OCI-LY7 (cell line): ENCODE measurements at regions not wholly inside any gene's neighbourhood (a gene's known extent, or its start where the extent isn't known, plus 50 kb on each side); places are given as distances from the start of the nearest gene placed in this dataset.

Experiments
- BruUV-seq: library from RNA; stranded (reverse); fragments of 400-500 nt; replicated peaks from 2 replicates; lab custom pipeline; 2021; lab: Mats Ljungman, UMichigan
- CTCF ChIA-PET: fragments of 300-600 bp; sonication (Branson Sonifier 250); formaldehyde crosslinking; loops from one replicate; lab custom pipeline; 2022; ENCODE audit warnings: antibody characterized with exemption; ENCODE audit not compliant: unreplicated experiment; lab: Charles Lee
- POLR2A ChIA-PET: fragments of 300-600 bp; sonication (Branson Sonifier 250); formaldehyde crosslinking; loops from one replicate; lab custom pipeline; 2022; ENCODE audit warnings: antibody characterized with exemption; lab: Charles Lee
- DNase-seq: peaks from one replicate; pipeline ENCODE4 v3.0.0-alpha.2; 2015; ENCODE audit warnings: low spot score
- H2AFZ ChIP-seq: fragments of 200-600 bp; sonication (generic), shearing (Covaris generic); 2 replicates; pipeline ENCODE4 v1.6.1; 2014; ENCODE audit warnings: mild to moderate bottlenecking, antibody characterized with exemption, low read length, moderate library complexity
- H3K27ac ChIP-seq: fragments of 200-600 bp; sonication (generic); 2 replicates; pipeline ENCODE4 v1.5.1; 2014; ENCODE audit warnings: mixed run types, low read depth, mild to moderate bottlenecking, moderate library complexity, low read length, inconsistent platforms; ENCODE audit not compliant: poor library complexity, severe bottlenecking
- H3K36me3 ChIP-seq: fragments of 200-600 bp; sonication (generic); 2 replicates; pipeline ENCODE4 v1.6.1; 2014; ENCODE audit warnings: mild to moderate bottlenecking, antibody characterized with exemption, low read length, moderate library complexity, mixed read lengths; ENCODE audit not compliant: insufficient read depth
- H3K4me1 ChIP-seq: fragments of 200-600 bp; sonication (generic); 2 replicates; pipeline ENCODE4 v1.5.1; 2014; ENCODE audit warnings: mild to moderate bottlenecking, low read length; ENCODE audit not compliant: insufficient read depth, poor library complexity, severe bottlenecking
- H3K4me2 ChIP-seq: fragments of 200-600 bp; sonication (generic); 2 replicates; pipeline ENCODE4 v1.6.1; 2014; ENCODE audit warnings: mild to moderate bottlenecking, low read length
- H3K4me3 ChIP-seq: fragments of 200-600 bp; sonication (generic); 2 replicates; pipeline ENCODE4 v1.5.1; 2014; ENCODE audit warnings: mild to moderate bottlenecking, low read depth, low read length; ENCODE audit not compliant: poor library complexity, severe bottlenecking
- H3K79me2 ChIP-seq: fragments of 200-600 bp; sonication (generic); 2 replicates; pipeline ENCODE4 v1.6.1; 2016; ENCODE audit warnings: low read depth, mild to moderate bottlenecking, low read length, moderate library complexity, mixed read lengths; ENCODE audit not compliant: insufficient read depth
- H3K9me2 ChIP-seq: fragments of 200-600 bp; sonication (generic); 2 replicates; pipeline ENCODE4 v1.6.1; 2016; ENCODE audit warnings: mild to moderate bottlenecking, low read length, mixed read lengths; ENCODE audit not compliant: insufficient read depth
- H3K9me3 ChIP-seq: fragments of 200-600 bp; sonication (generic); 2 replicates; pipeline ENCODE4 v1.6.1; 2014; ENCODE audit warnings: mild to moderate bottlenecking, mixed run types, low read length, mixed read lengths
- H4K20me1 ChIP-seq: fragments of 200-600 bp; sonication (generic); 2 replicates; pipeline ENCODE4 v1.6.1; 2014; ENCODE audit warnings: mild to moderate bottlenecking, antibody characterized with exemption, low read length, moderate library complexity, mixed read lengths; ENCODE audit not compliant: insufficient read depth
- EZH2phosphoT487 ChIP-seq: fragments of 200-600 bp; sonication (generic); IDR thresholded peaks from 2 replicates; pipeline ENCODE4 v1.6.1; 2018; ENCODE audit warnings: low read depth, borderline replicate concordance, mild to moderate bottlenecking, mixed run types, antibody characterized with exemption, low read length, moderate library complexity, mixed read lengths
- intact Hi-C: fragments of 100-400 bp; cut with micrococcal nuclease; formaldehyde crosslinking; loops from one replicate; pipeline ENCODE4 v1.10.0; 2022; ENCODE audit not compliant: unreplicated experiment
- TF ChIP-seq, protein P1 (sequence below): fragments of 200-600 bp; sonication (generic); conservative IDR thresholded peaks from 2 replicates; pipeline ENCODE4 v1.5.1; 2014; ENCODE audit warnings: mild to moderate bottlenecking, antibody characterized with exemption, low read length, moderate library complexity, mixed read lengths

DNA sequence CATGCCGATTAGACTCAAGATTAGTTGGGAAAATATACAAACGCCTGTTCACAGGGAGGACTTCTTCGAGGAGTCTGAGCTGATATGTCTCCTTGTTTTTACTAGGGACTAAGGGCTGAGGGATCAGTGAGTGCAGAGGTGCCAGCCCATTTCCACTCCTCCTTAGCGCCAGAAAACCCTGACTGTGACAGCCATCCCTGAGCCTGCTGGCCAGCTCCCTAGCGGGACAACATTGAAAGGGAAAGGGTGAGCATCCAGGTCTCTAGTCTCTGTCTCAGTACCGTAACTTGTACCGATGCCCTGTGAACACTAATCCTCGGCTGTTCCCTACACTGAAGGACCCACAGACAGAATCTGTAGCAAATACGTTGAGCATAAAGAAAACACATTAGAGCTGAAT, 243.4 kb downstream of the WNT5A start:
- no peaks in the 10 kb centered on the region for H4K20me1 ChIP-seq
- no peaks in the 10 kb centered on the region for H3K36me3 ChIP-seq
- ChIA-PET POLR2A (interaction anchor here (0.6 kb wide), 1 partner anchor 28 kb away, joined by 3 read pairs; no protein-coding TSS in a partner anchor), CTCF (no interaction called here)
- BruUV-seq: no TSS peak
- intact Hi-C loops: no loop called here
- H3K79me2 ChIP-seq: no peaks in the 10 kb centered on the region
- no peak for TF ChIP-seq EZH2phosphoT487
- TF ChIP-seq, protein P1, sequence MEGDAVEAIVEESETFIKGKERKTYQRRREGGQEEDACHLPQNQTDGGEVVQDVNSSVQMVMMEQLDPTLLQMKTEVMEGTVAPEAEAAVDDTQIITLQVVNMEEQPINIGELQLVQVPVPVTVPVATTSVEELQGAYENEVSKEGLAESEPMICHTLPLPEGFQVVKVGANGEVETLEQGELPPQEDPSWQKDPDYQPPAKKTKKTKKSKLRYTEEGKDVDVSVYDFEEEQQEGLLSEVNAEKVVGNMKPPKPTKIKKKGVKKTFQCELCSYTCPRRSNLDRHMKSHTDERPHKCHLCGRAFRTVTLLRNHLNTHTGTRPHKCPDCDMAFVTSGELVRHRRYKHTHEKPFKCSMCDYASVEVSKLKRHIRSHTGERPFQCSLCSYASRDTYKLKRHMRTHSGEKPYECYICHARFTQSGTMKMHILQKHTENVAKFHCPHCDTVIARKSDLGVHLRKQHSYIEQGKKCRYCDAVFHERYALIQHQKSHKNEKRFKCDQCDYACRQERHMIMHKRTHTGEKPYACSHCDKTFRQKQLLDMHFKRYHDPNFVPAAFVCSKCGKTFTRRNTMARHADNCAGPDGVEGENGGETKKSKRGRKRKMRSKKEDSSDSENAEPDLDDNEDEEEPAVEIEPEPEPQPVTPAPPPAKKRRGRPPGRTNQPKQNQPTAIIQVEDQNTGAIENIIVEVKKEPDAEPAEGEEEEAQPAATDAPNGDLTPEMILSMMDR: no peak
- no peak overlapping the region for H3K27ac ChIP-seq
- H3K9me3 ChIP-seq: no peaks in the 10 kb centered on the region
- no peak overlapping the region for H3K4me2 ChIP-seq
- no peaks in the 10 kb centered on the region for H3K4me1 ChIP-seq
- no peak for DNase-seq
- H3K9me2 ChIP-seq: no peaks in the 10 kb centered on the region
- H2AFZ ChIP-seq: no peak overlapping the region
- no peak overlapping the region for H3K4me3 ChIP-seq

DNA sequence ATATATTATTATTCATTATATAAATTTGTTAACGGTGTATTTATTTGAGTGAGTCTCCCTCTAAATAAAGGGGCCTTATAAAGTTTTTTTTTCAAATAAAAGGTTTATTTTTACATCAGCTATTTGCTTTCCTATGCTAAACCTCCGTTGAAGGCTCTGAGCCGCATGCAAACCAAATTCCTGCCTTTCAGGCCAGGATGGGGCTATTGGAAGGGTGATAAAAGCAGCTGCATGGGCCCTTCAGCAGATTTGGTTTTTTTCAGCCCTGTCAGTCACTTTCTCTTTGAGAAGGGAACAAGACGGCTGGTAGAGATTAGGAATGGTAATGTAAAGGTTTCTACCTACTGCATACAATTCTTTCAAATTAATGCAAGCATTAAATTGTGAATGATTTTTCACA, 244.2 kb downstream of the WNT5A start:
- Histone ChIP-seq H3K79me2 (no peaks in the 10 kb centered on the region), H3K4me3 (no peak overlapping the region), H3K27ac (no peak overlapping the region), H3K9me2 (no peaks in the 10 kb centered on the region), H2AFZ (no peak overlapping the region), H4K20me1 (no peaks in the 10 kb centered on the region), H3K36me3 (no peaks in the 10 kb centered on the region), H3K4me2 (no peak overlapping the region), H3K9me3 (no peaks in the 10 kb centered on the region), H3K4me1 (no peaks in the 10 kb centered on the region)
- no TSS peak for BruUV-seq
- intact Hi-C loops: no loop called here
- CTCF ChIA-PET: no interaction called here
- POLR2A ChIA-PET: interaction anchor here (0.8 to 0.9 kb wide), 3 partner anchors 15 to 47 kb away, joined by 3 to 4 read pairs (median 3); no protein-coding TSS in a partner anchor
- no peak for DNase-seq
- TF ChIP-seq, protein P1: no peak
- TF ChIP-seq EZH2phosphoT487: no peak

DNA sequence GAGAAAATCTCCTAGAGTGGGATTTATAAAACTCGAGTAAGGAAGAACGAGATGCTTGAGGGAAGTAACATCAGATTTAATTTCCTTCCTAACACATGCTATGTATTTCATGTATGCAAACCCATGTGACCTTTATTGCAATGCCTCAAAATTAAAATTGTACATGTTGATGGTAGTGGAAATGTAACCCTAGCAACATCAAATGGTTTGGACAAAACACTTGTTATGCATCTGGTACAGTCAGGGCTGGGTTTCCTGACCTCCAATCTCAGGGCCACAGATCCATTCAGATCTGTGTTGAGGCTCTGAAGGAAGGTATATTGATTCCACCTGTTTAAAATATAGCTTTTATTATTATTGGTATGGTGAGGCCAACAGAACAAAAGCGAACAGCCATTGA, 246.0 kb downstream of the WNT5A start:
- H4K20me1 ChIP-seq: no peaks in the 10 kb centered on the region
- ChIA-PET POLR2A (interaction anchor here (1.0 kb wide), 1 partner anchor 30 kb away, joined by 3 read pairs; no protein-coding TSS in a partner anchor), CTCF (no interaction called here)
- H3K27ac ChIP-seq: no peak overlapping the region
- no peaks in the 10 kb centered on the region for H3K4me1 ChIP-seq
- no peak overlapping the region for H3K4me2 ChIP-seq
- no peak overlapping the region for H2AFZ ChIP-seq
- H3K79me2 ChIP-seq: no peaks in the 10 kb centered on the region
- TF ChIP-seq, protein P1: no peak
- no peak for TF ChIP-seq EZH2phosphoT487
- no peak for DNase-seq
- intact Hi-C loops: no loop called here
- BruUV-seq: no TSS peak
- no peaks in the 10 kb centered on the region for H3K9me2 ChIP-seq
- H3K36me3 ChIP-seq: no peaks in the 10 kb centered on the region
- no peaks in the 10 kb centered on the region for H3K9me3 ChIP-seq
- H3K4me3 ChIP-seq: no peak overlapping the region
